LNCAP (cell line): ENCODE measurements at regions not wholly inside any gene's neighbourhood (a gene's known extent, or its start where the extent isn't known, plus 50 kb on each side); places are given as distances from the start of the nearest gene placed in this dataset.

ENCODE experiments used
- CTCF ChIP-seq: fragments of 450-650 bp; IDR thresholded peaks from 2 replicates; pipeline ENCODE4 v1.5.1; 2017; ENCODE audit warnings: mild to moderate bottlenecking

GRCh38 chr14:106396999-106397398, 870.6 kb downstream of the TMEM121 start:
- no peak for TF ChIP-seq CTCF

GRCh38 chr14:106410229-106410628, 883.8 kb downstream of the TMEM121 start:
- peak; percentile 50; the same call in 1 of the 2 replicates for TF ChIP-seq CTCF

- TF ChIP-seq CTCF = no peak
Observed at GRCh38 chr14:106414464-106414863, 888.1 kb downstream of the TMEM121 start.

- peak; percentile 89 for TF ChIP-seq CTCF
Observed at GRCh38 chr14:106417224-106418049, 891.1 kb downstream of the TMEM121 start.

GRCh38 chr14:106419376-106419965, 893.1 kb downstream of the TMEM121 start:
- TF ChIP-seq CTCF = no peak

GRCh38 chr14:106422066-106422465, 895.7 kb downstream of the TMEM121 start:
- TF ChIP-seq CTCF = no peak

GRCh38 chr14:106436310-106436905, 910.0 kb downstream of the TMEM121 start:
- peak; percentile 71 for TF ChIP-seq CTCF
